HL-60 (cell line): ENCODE measurements at regions not wholly inside any gene's neighbourhood (a gene's known extent, or its start where the extent isn't known, plus 50 kb on each side); places are given as distances from the start of the nearest gene placed in this dataset.

Source experiments
- POLR2AphosphoS5 ChIP-seq: IDR thresholded peaks from 2 replicates; pipeline ENCODE4 v1.6.1; 2012; ENCODE audit warnings: low read depth
- REST ChIP-seq: IDR thresholded peaks from 2 replicates; pipeline ENCODE4 v1.6.1; 2012; ENCODE audit warnings: low read depth; ENCODE audit not compliant: insufficient replicate concordance
- TF ChIP-seq, protein P1 (sequence below): IDR thresholded peaks from one replicate; pipeline ENCODE4 v1.5.1; 2011; ENCODE audit warnings: low read length, control low read depth, inconsistent platforms; ENCODE audit not compliant: insufficient read depth

- TF ChIP-seq, protein P1, sequence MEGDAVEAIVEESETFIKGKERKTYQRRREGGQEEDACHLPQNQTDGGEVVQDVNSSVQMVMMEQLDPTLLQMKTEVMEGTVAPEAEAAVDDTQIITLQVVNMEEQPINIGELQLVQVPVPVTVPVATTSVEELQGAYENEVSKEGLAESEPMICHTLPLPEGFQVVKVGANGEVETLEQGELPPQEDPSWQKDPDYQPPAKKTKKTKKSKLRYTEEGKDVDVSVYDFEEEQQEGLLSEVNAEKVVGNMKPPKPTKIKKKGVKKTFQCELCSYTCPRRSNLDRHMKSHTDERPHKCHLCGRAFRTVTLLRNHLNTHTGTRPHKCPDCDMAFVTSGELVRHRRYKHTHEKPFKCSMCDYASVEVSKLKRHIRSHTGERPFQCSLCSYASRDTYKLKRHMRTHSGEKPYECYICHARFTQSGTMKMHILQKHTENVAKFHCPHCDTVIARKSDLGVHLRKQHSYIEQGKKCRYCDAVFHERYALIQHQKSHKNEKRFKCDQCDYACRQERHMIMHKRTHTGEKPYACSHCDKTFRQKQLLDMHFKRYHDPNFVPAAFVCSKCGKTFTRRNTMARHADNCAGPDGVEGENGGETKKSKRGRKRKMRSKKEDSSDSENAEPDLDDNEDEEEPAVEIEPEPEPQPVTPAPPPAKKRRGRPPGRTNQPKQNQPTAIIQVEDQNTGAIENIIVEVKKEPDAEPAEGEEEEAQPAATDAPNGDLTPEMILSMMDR, result no peak
- TF ChIP-seq REST, result no peak
- TF ChIP-seq POLR2AphosphoS5, result no peak
Observed at GRCh38 chr18:73979742-73980141, 167.9 kb downstream of the FBXO15 start.
